Psoas muscle (tissue), 7 donors: ENCODE measurements at regions not wholly inside any gene's neighbourhood (a gene's known extent, or its start where the extent isn't known, plus 50 kb on each side); places are given as distances from the start of the nearest gene placed in this dataset.

Source experiments
- ATAC-seq, 4 donors: fragments of 200-7000 bp; cut with Tn5 transposase; one replicate each; pipeline ENCODE4 v1.9.1; 2020; ENCODE audit warnings: moderate library complexity in 3 of 4, mild to moderate bottlenecking in 2 of 4
- DNase-seq, 2 donors: peaks; one replicate each; pipeline ENCODE4 v3.0.0-alpha.2; 2020
- H3K27ac ChIP-seq: fragments of 200-600 bp; one replicate; pipeline ENCODE4 v1.8.0; 2022
- H3K27me3 ChIP-seq, 3 donors: fragments of 200-600 bp in 1 of 3; one replicate each; pipeline versions ENCODE4 v1.6.1 to v1.8.0; 2013 to 2022; ENCODE audit warnings: low read length in 2 of 3, mild to moderate bottlenecking in 2 of 3, moderate library complexity in 1 of 3; ENCODE audit not compliant: insufficient read depth in 3 of 3
- H3K36me3 ChIP-seq, 2 donors: fragments of 200-600 bp in 1 of 2; one replicate each; pipeline versions ENCODE4 v1.6.1 to v1.8.0; 2013 to 2022; ENCODE audit warnings: low read depth in 1 of 2, mild to moderate bottlenecking in 1 of 2, moderate library complexity in 1 of 2; ENCODE audit not compliant: insufficient read depth in 1 of 2
- H3K4me1 ChIP-seq: fragments of 200-600 bp; one replicate; pipeline ENCODE4 v1.8.0; 2022
- H3K4me3 ChIP-seq: fragments of 200-600 bp; one replicate; pipeline ENCODE4 v1.8.0; 2022; ENCODE audit warnings: mild to moderate bottlenecking
- H3K9me3 ChIP-seq: fragments of 200-600 bp; one replicate; pipeline ENCODE4 v1.8.0; 2022
- WGBS, 3 donors: extraction: QIAGEN DNeasy Blood & Tissue Kit; methylation state at CpG; one replicate each; pipeline versions ENCODE4 v1.1.6 to v1.1.7; 2013; 5-methylcytosine and 5-hydroxymethylcytosine counted together
- intact Hi-C, 2 donors: fragments of 100-400 bp; cut with DNase I; formaldehyde crosslinking; loops; one replicate each; pipeline versions ENCODE4 v1.11.0 to v1.14.2; 2022
- TF ChIP-seq, protein P1 (sequence below): fragments of 200-600 bp; IDR thresholded peaks from one replicate; pipeline ENCODE4 v1.8.0; 2022; ENCODE audit warnings: antibody characterized with exemption
- donor health status: healthy with polysubstance abuse.
- donor health status: DM: no; HTN: no; CAD: no; lungs with moderate emphysema.
- donor health status: Bipolar disorder and iron deficiency.
- donor health status: healthy.
- donor health status: DM: yes; HTN: yes; CAD: no.
- donor health status: DM: no; HTN: no; CAD: no.
- donor health status: DM: yes; HTN: yes; CAD: no.

DNA sequence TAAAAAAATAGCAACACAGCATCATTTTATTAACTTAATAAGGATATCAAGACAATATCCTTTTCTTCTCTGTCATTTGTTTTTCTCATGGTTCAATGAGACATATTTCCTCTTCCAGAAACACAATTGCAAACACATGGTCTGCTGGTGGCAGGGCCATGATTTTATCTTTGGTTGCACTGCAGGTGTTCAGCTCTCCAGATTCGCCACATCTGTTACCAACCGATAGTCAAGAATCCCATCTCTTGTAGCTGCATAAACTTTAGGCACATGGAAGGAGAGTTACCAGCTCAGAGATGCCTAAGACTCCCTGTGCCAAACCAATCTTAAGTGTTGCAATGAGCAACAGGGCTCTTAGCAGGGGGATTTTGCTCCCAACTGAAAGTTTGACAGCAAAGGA lies 1303.2 kb upstream of the CELF4 start:
- H3K4me1 ChIP-seq, result no peaks in the 10 kb centered on the region
- WGBS, 3 donors, result 54 to 73% (median 73%) methylated on average over 2 of the region's 2 CpGs
- DNase-seq, result no peak
- no peaks in the 10 kb centered on the region for H3K9me3 ChIP-seq
- H3K36me3 ChIP-seq, result no peaks in the 10 kb centered on the region
- H3K27me3 ChIP-seq, result no peaks in the 10 kb centered on the region
- no peak overlapping the region for H3K27ac ChIP-seq
- TF ChIP-seq, protein P1, sequence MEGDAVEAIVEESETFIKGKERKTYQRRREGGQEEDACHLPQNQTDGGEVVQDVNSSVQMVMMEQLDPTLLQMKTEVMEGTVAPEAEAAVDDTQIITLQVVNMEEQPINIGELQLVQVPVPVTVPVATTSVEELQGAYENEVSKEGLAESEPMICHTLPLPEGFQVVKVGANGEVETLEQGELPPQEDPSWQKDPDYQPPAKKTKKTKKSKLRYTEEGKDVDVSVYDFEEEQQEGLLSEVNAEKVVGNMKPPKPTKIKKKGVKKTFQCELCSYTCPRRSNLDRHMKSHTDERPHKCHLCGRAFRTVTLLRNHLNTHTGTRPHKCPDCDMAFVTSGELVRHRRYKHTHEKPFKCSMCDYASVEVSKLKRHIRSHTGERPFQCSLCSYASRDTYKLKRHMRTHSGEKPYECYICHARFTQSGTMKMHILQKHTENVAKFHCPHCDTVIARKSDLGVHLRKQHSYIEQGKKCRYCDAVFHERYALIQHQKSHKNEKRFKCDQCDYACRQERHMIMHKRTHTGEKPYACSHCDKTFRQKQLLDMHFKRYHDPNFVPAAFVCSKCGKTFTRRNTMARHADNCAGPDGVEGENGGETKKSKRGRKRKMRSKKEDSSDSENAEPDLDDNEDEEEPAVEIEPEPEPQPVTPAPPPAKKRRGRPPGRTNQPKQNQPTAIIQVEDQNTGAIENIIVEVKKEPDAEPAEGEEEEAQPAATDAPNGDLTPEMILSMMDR, result no peak
- H3K4me3 ChIP-seq, result no peak overlapping the region
- intact Hi-C loops, result no loop called here
- no peak for ATAC-seq

DNA sequence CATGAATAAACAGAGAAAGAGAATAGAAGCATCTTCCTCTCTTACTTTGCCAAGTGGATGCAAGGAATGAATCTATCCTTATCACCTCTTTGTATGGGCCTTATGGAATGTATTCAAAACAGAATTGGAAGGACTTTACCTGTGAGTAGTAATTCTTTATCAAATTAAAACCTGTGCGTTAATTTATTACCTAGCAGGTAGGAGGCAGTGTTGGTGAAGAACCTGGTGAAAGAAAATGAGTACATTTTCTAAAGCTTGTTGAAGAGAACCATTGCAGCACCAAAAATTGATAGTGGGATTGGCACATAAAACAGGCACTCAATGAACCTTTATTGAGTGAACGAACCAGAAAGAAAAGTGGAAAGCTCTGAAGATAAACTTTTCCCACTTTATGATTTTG lies 1302.1 kb upstream of the CELF4 start:
- no peaks in the 10 kb centered on the region for H3K4me1 ChIP-seq
- DNase-seq, result no peak

DNA sequence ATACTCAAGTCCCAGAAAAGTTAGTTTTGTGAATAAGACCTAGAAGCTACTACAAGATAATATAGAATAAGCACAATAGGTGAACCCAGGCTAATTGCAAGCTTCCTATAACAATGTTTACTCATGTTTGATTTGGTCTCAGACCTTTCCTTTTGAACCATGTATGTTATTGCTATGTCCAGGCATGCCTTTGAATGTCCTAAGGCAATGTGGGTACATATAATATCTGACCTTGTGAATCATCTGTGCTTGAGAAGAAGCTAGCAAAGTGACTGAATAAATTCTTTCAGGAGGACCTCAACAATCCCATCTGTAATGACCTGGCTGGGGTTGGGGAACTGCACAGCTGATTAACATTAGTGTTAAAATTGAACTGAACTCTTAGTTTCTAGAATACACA lies 1285.9 kb upstream of the CELF4 start:
- Histone ChIP-seq H3K36me3 (no peaks in the 10 kb centered on the region), H3K4me1 (no peaks in the 10 kb centered on the region), H3K27ac (no peak overlapping the region), H3K9me3 (no peaks in the 10 kb centered on the region), H3K27me3 (no peaks in the 10 kb centered on the region), H3K4me3 (no peak overlapping the region)
- intact Hi-C loops, result no loop called here
- no peak for ATAC-seq
- TF ChIP-seq, protein P1, result no peak
- no peak for DNase-seq

More for the DNA sequence above, 1302.1 kb upstream of the CELF4 start:
- no peaks in the 10 kb centered on the region for H3K9me3 ChIP-seq
- no peak overlapping the region for H3K27ac ChIP-seq
- 87 to 91% (median 91%) methylated on average over 2 of the region's 2 CpGs for WGBS, 3 donors
- intact Hi-C loops, result no loop called here
- no peaks in the 10 kb centered on the region for H3K27me3 ChIP-seq
- no peak for ATAC-seq
- no peaks in the 10 kb centered on the region for H3K36me3 ChIP-seq
- no peak overlapping the region for H3K4me3 ChIP-seq
- TF ChIP-seq, protein P1, result no peak

DNA sequence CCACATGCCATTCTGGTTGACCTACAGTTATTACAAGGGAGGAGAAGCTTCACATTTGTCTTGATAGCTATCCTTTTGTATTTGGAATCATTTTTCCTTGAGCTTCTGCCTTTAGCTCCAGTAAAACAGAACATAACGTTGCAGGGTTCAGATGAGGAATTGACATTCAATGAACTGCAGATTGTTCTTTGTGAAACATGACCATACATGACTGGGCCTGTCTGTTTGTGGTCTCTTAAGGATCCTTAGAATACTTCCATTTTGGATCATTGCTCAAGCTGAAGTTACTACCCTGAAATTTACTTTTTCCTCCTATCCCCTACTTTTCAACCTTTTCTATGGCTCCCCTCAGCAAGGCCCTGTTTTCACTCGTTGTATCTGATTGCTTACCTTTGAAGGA lies 1281.7 kb upstream of the CELF4 start:
- no peaks in the 10 kb centered on the region for H3K36me3 ChIP-seq
- WGBS, 3 donors, result 57 to 69% (median 64%) methylated on average over 2 of the region's 2 CpGs
- H3K4me3 ChIP-seq, result no peak overlapping the region
- ATAC-seq, result no peak
- H3K27ac ChIP-seq, result no peak overlapping the region
- DNase-seq, result no peak
- H3K27me3 ChIP-seq, result no peaks in the 10 kb centered on the region
- H3K4me1 ChIP-seq, result no peaks in the 10 kb centered on the region
- H3K9me3 ChIP-seq, result no peaks in the 10 kb centered on the region
- intact Hi-C loops, result no loop called here
- TF ChIP-seq, protein P1, result no peak

DNA sequence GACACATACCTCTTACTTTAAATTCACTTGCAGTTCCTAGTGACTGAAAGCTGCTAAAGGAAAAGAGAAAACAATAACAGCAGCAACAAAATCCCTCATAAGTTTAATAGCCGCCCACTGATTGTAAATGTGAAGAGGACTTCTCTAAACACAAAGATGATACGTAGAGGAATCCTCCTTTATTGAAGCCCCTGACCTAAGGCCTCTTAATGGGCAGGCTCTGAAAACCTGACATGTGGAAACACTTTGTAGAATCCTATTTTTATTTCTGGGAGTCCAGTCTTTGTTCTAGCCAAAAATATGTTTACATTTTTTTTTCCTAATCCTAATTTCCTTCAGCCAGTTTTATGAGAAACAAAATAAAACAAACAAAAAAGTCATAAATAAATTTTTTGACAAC lies 1277.7 kb upstream of the CELF4 start:
- Histone ChIP-seq H3K27ac (no peak overlapping the region), H3K4me1 (no peaks in the 10 kb centered on the region), H3K36me3 (no peaks in the 10 kb centered on the region), H3K27me3 (no peaks in the 10 kb centered on the region), H3K4me3 (no peak overlapping the region), H3K9me3 (no peaks in the 10 kb centered on the region)
- TF ChIP-seq, protein P1, result no peak
- DNase-seq (no peak), ATAC-seq (no peak)
- WGBS, 3 donors, result 53 to 72% (median 58%) methylated on average over 2 of the region's 2 CpGs
- intact Hi-C loops, result no loop called here
